Activated CD8-positive, alpha-beta memory T cell treated with anti-CD3 and anti-CD28 coated beads for 24 hours (primary cell): ENCODE measurements at regions not wholly inside any gene's neighbourhood (a gene's known extent, or its start where the extent isn't known, plus 50 kb on each side); places are given as distances from the start of the nearest gene placed in this dataset.

Source experiments
- DNase-seq: peaks from one replicate; pipeline ENCODE4 v3.0.0-alpha.2; 2020

DNA sequence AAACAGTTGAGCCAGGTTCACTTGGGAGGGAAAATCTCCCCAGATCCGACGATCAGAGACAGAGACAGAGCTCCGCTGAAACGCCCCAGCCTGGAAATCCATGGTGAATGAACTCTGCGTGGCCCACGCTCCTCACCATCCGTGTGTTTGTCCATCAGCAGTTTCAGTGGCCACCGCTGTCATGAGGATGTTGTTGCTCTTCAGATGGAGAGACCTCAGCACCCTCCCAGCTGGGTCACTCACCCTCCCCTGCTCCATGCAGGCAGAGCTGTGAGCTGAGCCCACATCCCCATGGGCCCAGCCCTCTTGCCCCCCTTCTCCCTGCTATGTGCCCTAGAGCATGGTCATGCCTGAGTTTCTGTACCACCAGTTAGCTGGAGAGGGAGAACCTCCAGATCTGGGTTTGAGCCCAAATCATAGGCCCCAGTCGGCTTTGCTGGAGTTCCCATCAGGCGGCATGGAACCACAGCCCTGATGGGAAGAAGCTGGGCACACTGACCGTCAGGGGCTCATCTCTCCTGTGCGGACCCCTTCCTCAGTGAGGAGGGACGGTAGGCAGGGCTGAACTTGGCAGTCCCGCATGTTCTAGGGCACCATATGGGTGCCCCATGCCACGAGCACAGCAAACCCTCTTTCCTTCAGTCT is 154.4 kb upstream of the COL5A1 start:
- no peak for DNase-seq

DNA sequence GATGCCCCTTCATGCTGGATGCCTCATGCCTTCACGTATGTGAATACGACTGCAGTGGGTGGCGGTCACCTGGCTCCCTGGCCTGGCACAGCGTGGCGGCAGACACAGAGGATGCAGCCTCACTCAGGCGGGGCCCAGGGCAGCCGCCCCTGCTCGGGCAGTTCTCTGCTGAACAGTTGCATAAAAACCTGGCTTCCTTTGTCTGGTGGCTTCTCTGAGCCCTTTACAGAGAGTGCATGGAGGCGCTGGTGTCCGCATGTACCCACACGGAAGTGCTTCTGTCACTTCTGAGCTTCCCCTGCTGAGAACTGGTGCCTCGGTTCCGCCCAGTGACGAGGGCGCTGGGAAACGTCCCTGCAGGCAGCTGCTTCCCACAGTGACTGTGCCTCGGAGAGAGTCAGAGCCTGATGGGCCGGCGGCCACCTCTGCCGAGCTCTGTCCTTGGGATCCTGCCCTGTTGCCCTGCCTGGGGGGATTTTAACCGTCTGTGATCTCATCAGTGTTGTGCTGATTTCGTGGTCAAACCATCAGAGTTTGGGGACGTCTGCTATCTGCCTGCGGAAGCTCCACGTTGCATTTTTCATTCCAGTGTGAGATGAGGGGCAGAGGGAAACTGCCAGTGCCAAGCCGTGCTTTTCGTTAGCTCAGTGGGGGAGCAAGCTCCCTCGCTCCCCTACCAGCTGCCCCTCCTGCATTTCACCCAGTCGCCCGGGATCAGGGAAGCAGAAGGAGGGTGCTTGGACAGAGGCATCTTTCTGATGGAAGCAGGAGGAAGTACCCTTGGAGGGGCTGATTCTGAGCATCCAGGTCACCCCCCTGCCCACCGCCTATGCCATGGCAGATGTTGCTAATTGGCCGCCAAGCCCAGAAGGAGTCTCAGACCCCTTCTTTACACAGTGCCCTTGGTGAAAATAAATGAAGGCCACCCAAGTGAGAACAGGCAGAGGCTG is 153.0 kb upstream of the COL5A1 start:
- no peak for DNase-seq

DNA sequence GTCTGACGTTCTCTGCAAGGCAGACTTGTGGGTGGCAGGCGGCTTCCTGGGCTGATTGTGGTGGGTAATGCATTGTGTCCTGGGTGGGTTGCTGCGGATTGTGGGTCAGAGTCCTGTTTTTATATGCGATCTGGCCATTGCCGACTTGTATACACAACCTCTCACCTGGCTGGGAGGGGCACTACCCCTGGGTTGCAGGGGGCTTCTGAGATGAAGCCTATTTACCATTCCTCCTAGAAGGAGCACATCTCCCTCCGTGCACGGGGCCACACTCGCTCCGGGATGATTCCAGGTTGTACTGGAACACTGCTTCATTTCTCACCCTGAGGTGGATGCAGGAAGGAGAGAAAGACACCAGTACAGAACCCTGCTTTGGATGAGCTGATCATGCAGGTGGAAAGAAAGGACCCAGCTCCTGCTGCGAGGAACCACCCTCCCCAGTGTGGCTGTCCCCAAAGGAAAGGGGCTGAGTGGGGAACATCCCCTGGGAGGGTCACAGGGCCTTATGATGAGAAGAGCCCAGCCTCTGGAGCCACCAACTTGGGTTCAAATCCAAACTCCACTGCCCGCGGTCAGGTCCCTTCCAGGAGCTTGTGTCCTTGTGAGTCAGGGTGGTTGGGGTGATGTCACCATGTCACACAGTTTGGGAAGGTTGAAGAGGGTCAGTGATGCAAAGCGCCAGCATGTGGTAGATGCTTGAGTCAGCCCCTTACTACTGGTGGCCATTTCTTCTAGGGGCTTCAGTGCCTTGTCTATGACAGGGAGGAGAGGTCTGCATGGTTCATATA is 151.8 kb upstream of the COL5A1 start:
- no peak for DNase-seq

DNA sequence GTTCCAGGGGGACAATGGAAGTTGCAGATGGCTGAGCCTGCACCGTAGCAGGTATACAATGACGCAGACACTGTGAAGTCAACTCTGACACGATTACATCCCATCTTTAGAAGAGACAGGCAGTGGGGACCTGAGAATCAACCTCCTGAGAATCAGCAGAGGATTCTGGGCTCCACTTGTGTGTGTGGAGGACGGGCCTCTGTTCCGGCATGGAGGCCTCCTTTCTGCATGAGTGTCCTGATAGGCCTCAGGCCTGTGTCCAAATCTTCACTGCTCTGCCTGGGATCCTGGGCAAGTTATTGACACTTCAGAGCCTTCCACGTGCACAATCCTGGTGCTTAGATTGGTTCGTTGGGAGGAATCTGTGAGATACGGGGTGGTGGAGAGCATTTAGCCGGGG is 151.2 kb upstream of the COL5A1 start:
- DNase-seq = no peak

DNA sequence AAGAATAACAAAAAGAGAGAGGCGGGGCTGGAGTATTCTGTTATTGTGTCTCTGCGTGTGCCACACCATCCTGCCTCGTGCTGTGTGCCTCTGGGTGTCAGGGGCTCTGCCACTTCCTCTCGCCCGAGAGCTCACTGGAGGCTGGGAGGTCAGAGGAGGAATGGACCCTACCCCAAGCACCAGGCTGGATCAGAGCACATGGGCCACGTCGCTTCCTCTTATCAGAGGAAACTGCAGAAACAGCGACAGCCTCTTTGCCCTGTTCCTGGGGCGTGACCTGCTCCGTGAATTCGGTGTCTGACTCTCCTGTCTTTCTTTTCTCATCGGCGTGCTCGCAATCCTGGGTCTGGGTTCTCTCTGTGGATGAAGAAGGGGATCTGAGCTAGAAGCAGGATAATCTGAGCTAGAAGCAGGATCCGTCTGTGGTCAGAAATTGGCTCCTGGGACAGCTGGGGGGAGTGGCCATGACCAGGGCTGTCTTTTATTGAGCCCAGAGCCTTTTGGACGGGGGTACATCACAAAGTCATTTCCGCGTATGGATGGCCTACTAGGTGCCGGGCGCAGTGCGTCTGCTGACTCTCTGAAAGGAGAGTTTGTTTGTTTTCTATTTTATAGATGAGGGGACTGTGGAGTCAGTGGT is 150.3 kb upstream of the COL5A1 start:
- DNase-seq = no peak

DNA sequence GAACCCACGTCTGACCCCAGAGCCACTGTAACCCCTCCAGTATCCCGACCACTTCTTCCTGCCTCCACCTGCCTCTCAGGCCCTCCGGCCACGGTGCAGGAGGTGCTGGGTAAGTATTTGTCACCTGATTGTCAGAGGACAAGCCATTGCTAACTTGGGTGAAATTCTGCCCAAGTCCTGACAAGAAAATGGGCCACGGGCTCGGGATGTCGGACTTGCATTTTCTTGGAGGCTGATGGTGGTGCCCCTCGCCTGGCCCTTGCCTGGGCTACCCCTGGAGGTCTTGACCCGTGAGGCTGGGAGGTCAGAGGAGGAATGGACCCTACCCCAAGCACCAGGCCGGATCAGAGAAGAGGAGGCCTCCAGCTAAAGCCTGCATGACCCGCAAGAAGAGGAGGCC is 149.7 kb upstream of the COL5A1 start:
- no peak for DNase-seq

DNA sequence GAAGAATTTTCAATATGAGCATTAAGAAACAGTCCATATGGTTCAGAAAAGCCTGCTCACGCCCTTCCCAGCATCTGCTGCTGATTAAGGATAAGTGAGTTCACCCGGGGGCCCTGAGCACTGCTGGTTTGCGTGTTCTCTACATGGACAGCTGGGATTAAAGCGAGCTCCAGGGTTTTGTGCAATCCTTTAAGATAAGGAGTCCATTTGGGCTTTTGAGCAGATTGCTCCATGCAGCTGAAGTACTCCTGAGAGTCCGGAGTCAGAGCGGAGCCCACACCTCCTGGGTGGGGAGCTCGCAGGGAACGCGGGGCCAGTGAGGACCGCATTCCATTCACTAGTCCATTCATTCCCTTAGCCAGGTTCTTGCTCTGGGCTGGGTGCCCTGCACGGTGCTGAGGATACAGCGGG is 149.3 kb upstream of the COL5A1 start:
- DNase-seq = no peak

DNA sequence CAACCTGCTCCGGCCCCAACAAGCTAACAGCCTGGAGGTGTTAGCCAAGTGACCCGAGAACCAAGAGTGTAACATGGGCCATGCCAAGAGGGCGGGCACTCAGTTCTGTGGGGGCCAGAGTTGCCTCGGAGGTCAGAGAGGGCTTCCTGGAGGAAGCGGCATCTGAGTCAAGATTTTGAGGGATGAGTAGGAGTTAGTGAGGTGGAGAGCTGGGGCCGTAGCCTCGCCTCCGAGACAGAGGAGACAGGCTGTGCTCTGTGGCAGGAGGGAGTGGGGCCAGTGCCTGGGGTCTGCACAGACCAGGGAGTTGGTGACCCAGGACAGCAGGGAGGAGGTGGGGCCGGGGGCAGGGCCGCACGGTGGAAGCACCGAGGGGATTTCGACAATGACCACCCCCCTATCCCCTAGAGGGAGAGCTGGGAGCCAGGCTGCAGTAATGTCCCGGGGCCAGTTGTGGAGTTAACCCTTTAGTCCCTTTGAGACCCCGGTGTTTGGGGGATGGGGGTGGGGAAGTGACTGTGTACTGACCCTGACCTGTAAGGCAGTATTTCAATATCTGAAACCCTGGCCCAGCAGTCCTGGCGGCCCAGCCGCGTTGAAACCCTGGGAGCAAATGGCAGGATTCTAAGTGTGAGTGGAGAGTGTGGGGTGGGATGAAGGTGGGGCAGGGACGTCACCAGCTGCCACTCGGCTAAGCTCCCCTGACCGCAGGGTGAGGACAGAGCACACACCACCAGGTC is 148.7 kb upstream of the COL5A1 start:
- DNase-seq = no peak

DNA sequence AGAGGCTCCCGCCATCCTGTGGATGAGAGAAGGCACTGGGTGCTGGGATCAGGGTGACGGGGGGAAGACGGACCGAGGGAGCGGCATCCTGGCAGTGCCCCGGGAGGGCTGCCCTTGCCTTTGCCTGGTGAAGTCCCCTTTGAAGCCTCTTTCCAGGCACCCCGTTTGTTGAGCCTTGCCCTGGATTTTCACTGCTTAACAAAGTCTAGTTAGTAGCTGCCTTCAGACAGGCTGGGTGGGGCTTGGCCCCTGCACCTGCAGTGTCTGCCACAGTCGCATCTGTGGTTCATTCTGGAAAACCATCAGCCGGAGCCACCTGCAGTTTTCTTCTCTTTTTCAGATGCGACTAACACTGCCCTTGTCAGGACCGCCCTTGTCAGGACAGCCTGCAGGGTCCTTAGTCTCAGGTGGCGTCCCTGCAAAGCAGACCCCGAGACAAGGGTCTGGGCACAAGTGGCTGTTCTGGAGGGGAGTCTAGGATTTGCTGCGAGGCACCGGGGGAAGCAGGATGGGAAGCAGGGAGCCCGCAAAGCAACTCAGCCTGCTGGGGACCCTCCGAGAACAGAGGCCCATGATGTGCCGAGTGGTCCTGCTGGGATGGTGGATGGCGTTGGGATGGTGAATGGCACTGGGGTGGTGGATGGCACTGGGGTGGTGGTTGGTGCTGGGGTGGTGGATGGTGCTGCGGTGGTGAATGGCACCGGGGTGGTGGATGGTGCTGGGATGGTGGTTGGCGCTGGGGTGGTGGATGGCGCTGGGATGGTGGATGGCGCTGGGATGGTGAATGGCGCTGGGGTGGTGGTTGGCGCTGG is 147.9 kb upstream of the COL5A1 start:
- DNase-seq = no peak

DNA sequence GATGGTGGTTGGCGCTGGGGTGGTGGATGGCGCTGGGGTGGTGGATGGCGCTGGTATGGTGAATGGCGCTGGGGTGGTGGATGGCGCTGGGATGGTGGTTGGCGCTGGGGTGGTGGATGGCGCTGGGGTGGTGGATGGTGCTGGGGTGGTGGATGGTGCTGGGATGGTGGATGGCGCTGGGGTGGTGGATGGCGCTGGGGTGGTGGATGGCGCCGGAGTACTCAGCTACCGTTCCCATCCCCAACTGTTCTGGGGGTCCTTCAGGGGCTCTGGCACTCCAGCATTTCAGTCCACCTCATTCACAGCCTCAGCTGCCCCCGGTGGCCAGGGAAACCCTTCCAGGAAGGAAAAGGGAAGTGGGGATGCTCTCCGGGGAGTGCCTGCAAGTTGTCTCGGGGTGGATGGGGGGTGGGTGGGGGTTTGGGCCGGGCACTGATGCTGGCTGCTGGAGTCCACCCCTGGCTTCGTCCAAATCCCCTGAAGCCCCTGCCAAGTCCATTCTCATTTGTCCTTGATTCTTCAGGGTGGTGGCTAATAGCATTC is 147.3 kb upstream of the COL5A1 start:
- no peak for DNase-seq

DNA sequence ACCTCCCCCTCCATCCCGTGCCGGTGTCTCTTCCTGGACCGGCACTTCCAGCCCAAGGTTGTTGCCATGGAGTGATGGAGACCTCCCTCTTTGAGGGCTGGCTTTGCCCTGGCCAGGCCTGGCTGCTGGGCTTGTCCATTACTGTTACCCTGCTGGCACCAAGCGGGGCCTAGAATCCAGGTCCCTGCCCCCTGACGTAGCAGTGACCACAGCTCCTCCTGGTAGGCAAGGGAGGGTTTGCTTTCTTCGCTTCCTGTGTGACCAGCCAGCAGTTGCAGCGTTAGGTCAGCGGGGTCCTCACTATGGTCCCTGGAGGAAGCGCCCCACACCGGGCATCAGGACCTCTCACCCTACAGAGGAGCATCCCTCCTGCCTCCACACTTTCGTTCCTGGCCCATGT is 146.7 kb upstream of the COL5A1 start:
- no peak for DNase-seq

DNA sequence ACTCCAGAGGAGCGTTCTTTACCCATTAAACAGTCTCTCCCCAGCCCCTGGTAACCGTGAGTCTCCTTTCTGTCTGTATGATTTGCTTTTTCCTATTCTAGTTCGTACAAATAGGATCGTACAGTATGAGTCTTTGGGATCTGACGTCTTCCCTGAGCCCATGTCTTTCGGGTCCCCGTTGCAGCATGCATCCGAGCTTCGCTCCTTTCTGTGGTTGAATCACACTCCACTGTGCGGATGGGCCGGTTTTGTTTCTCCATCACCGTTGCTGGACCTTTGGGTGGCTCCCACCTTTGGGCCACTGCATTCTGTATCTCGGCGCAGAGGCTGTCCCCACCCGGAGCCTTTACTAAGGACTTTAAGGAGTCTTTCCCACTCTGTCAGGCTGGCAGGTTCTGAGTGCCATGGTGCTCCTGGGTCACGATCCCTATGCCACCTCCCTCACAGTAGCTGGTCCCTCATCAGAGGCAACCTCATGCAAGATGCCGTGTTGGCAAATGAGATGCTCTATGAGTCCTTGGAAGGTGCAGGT is 145.7 kb upstream of the COL5A1 start:
- no peak for DNase-seq

DNA sequence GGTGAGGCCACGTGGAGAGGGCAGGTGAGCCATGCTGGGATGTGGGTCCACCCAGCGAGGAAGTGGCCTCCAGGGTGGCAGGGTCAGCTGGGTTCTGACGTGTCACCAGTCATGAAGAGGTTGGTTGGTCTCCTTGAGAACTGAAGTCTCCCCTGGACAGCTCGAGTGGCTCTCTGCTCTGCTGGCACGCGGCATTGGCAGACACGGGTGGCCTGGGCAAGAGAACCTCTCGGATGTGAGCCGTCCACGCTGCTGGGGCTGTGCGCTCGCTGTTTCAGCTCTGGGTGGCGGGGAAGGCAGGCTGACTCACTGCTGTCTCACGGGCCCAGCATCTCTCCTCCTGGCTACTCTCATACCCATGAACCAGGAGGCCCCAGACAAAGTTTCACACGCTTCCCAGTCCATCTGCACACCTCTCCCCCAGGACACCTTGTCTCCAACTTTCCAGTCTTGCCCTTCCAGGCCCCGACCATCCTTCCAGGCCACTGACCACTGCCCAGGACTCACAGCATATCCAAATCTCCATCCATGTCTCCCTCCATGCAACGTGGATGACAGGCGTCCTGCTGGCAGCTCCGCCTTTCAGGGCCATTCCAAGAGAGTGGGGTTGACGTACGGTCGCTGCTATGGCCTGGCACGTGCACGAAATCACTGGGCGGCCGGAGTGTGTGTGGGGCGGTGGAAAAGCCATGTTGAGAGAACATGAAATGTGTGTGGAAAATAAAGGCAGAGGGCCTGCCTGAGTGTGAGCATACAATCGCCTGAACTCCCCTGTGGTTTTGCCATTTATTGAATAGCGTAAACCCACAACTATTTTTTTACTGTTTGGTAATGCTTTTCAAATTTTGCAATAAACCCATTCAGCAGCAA is 145.0 kb upstream of the COL5A1 start:
- no peak for DNase-seq

DNA sequence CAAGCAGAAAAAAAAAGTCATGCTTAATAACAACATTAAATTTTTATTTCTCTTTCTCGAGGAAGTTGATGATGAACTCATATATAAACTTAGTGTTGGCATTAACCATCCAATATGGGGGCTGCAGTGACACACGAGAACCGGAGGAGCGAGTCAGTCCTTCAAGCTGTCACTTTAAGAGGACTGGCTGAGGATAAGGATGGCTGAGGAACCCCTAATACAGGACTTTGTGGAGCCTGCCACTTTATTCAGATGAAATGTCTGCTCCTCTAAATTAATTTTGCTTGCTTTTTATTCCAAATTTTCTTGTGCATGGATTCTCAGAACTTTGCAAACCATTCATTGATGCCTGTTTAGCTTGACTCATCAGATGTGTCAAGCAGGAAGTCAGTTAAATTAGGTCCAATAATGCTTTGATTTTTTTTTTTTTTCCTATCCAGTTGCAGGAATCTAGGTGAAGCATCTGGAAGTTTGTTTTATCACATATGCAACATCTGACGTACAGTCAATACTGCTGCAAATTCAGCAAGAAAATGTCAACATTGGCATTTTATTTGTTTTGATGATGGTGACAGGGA is 144.2 kb upstream of the COL5A1 start:
- DNase-seq = no peak

DNA sequence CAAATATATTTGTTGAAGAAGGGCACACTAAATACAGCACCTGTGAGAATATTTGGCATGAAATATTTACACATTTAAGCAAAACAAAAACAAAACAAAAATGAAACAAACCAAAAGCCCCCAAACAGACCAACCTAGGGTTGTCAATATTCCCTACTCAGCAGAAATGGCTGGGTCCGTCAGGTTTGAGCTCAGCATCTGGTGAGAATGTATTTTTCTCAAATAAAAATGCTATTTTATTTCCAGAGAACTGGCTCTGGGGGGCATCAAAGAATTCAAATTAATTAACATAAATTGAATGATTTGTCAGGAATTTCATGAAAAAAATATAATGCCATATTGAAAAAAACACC is 142.8 kb upstream of the COL5A1 start:
- DNase-seq = no peak

DNA sequence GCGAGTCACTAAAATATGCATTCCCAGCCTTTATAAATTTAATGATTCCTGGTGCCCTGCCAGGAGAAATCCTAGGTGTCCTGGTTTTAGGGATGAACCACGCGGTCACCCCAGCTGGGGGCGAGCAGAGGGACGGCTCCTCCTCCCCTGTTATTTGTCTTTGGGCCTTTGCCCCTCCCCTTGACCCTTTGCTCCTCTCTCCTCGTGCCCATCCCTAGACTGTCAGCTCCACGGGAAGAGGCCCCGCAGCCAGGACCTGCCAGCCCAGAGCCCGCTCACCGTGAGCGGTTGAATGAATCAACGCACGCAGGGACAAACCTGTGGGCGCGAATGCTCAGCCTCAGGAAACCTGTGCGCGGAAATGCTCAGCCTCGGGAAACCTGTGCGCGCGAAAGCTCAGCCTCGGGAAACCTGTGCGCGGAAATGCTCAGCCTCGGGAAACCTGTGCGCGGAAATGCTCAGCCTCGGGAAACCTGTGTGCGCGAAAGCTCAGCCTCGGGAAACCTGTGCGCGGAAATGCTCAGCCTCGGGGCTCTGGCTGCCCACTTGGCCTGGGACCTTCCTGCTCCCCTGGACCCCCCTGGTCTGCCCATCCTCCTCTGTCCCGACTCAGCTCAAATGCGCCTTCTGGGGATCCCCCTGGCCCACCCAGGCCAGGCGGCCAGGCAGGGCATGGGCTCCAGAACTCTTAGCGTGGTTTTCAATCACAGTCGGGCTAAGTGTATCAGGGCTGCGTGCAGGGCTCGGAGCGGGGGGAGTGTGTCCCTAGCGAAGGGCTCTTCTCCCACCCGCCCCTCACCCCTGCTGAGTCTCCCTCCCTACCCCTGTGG is 140.5 kb upstream of the COL5A1 start:
- DNase-seq = no peak

DNA sequence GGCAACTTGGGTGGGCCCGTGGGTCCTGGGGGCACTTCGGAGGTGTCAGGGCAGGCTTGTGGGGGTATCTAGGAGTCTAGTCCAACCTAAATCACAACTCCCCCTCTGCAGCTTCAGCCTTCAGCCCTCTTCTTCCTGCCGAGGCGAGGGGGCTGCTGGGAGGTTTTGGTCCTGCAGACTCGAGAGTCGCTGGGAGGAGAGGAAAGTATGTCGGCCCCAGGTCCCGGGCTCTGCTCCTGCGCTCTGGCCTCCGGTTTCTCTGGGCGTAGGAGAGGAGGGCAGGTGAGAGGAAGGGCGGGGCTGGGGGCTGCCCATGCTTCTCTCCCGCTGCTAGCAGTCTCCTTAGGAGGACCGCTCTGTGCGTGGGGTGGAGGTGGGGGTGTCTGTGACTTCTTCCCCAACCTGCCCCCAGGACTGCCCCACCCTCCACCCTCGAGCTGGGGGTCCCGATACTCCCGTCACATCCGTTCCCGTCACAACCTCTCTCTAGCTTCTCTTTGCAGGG is 139.8 kb upstream of the COL5A1 start:
- no peak for DNase-seq

DNA sequence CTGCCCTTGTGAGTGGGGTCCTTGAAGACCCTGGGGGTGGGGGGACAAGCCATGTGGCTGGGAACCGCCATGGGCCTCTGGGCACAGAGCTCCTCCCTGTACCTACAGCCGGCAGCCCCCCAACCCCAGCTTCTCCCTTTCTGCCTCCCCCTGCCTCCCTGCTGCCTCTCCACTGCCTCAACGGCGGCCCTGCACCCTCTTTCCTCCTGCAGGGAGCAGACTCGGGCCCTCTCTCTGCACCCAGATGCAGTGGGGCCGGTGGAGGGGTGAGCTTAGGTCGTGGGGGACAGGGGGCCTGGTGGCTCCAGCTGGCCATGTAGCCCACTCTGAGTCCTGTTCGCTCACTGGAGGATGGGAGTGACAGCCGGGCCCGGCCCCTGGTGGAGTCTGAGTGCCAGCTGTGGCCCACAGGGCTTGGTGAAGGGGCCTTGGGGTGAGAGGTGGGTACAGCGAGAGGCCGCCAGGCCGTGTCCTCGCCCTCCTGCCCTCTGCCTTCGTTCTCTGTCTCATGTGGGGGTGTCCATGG is 139.3 kb upstream of the COL5A1 start:
- no peak for DNase-seq
